ENCODE measurements at regions not wholly inside any gene's neighbourhood (a gene's known extent, or its start where the extent isn't known, plus 50 kb on each side); places are given as distances from the start of the nearest gene placed in this dataset.
"Not testable (repeated sequence)": the region's sequence is repeated elsewhere in the genome, so short reads cannot be mapped to it uniquely, and the experiment has no call there.

- peak; percentile 7 for DNase-seq
Measured at GRCh38 chr10:23755556-23755955, 316.7 kb downstream of the OTUD1 start.

DNA sequence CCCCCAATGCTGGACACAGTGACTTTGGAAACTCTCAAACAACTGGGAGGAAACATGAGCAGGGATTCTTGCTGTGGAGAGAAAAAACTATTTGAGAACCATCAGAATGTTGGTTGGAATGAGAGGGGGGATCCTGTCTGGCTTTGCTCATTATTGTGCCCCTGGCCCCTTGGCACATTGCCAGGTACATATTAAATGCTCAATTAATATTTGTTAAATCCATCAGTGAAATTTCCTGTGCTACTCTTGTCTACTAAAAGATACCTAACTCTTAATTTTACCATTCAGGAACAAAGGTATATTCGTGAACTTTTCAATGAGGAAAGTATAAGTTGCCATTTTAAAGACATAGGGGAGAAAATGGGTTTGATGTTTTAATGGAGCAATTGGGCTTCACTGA, 329.4 kb downstream of the OTUD1 start:
- DNase-seq = no peak

GRCh38 chr10:23777153-23777552, 338.3 kb downstream of the OTUD1 start:
- no peak for DNase-seq

DNA sequence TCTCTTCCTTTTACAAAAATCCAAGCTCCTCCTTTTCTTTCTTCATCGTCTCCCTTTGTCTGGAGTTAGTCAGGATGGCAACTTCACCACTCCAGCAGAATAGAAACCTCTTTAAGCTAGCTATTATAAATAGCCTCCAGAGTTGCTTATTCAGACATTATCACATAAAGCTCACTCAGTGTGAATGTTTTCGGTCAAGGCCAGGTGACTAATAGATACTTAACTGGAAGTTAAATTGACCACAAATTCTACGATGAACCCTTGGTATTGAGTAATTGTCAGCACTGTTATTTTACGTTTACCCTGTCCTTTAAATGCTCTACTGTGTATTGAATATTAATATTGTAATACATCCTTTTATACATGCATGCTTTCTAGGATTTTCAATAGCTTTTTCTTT, 340.4 kb downstream of the OTUD1 start:
- no peak for DNase-seq

- DNase-seq = no peak
Measured at GRCh38 chr10:23780331-23780730, 341.5 kb downstream of the OTUD1 start.

DNA sequence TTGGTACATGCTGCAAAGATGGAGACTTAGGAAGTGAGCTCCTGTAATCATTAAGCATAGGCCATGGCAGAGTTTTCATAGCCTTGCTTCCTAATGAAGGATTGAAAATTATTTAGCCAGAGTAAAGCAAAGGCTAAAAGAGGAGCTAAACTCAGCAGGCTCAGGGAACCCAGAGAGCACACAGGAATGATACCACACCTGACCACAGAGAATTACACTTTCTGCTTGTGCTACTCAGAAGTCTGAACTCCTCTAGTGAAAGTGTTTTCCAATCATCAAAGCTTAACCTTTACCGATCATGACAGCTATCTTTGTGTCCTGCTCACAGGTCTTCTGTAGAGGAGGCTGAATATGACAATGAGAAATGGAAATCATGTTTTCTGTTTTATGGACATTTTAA, 347.7 kb downstream of the OTUD1 start:
- no peak for DNase-seq

DNA sequence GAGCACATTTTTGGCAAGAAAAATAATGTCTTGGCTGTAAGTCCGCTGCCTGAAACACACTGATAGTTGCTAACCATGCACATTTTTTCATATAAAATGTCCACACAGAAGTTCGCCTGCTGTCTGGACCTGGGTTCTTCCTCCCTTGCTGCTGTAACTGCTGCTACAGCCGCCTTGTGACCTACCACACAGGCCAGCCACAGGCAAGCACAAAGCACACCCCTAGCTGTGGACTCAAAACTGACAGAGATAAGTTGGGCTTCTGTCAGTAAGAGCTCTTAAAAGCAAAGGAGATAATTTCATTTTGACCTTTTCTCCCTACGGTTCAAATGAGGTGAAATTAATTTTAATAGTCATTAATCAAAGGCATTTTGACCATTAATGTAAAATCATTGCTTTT, 354.7 kb downstream of the OTUD1 start:
- DNase-seq = no peak

DNA sequence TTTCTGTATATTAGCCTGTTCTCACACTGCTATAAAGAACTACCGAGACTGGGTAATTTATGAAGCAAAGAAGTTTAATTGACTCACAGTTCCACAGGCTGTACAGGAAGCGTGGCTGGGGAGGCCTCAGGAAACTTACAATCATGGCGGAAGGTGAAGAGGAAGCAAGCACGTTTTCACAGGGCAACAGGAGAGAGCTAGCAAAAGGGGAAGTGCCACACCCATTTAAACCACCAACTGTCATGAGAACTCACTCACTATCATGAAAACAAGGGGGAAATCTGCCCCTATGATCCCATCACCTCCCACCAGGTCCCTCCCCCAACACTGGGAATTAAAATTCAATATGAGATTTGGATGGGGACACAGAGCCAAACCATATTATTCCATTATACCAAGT, 358.6 kb downstream of the OTUD1 start:
- DNase-seq = not testable (repeated sequence)

DNA sequence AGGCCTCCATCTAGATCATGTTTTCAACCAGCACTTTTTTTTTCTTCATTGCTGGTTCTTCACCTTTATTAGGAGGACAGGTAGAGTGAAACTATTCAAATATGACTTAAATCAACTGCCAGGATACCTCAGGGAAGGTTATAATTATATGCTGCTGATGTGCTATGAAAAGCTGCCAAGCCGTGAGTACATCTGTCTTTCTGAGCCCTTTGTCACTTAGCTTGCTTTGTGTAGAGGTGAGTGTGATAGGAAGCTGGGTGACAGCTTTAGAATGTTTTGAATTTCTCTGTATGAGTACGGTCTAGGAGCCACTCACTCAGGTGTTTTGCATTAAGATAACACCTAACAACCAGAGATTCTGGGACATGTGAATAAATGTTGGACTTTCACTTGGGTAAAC, 365.2 kb downstream of the OTUD1 start:
- DNase-seq = no peak

GRCh38 chr10:23813687-23814086, 374.8 kb downstream of the OTUD1 start:
- no peak for DNase-seq

- no peak for DNase-seq
Measured at GRCh38 chr10:23818484-23818883, 379.6 kb downstream of the OTUD1 start.

DNA sequence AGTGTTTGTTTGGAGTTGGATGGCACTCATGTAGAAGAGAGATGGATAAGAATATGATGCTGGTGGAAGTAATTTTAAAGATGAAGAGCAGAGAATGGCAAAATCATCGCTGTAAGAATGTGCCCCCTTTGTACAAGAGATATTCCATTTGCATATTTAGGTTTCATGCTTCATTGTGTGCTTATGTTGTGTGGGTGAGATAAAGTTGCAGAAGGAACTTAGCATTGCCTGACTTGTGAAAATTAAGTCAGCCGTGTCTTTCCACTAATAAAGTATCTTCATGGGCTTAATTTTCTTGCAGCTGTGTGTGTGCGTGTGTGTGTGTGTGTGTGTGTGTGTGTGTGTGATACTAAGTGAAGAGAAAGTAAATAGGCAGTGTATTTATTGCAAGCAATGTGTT, 381.9 kb downstream of the OTUD1 start:
- DNase-seq = peak; percentile 3

DNA sequence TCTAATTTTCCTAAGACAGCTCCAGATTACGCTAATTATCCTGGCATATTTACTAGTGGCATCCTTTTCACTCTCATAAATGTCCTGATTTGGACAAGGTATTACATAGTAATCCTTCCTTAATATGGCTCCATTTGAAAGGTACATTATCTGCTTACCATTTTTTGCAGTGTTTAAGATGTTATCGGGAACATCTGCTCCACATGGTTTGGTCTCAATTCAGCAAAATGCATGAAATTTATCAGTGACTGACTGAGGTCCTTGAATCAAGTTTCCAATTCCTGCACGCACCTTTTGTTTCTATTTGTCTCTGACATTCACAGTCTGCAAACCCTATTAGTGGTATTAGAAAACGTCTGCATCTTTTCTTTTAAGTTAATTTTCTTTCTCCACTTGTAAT, 384.1 kb upstream of the KIAA1217 start:
- DNase-seq = no peak

DNA sequence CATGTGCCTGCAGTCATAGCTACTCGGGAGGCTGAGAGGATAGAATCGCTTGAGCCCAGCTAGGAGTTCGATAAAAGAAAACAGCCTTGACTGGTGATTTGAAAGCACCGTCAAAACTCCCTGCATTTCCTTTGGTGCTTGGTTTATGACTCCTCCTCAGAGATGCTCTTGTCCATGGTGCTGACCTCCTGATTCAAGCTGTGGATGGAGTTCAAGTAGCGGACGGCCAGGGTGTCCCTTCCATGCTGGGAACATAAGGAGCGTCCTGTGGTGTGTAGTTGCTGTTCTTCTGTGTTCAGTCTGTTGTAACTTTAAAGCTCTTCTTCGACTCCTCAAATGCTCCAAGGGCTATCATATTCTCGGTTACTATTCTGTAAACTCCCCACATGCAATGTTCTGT, 382.5 kb upstream of the KIAA1217 start:
- DNase-seq = peak; percentile 7

DNA sequence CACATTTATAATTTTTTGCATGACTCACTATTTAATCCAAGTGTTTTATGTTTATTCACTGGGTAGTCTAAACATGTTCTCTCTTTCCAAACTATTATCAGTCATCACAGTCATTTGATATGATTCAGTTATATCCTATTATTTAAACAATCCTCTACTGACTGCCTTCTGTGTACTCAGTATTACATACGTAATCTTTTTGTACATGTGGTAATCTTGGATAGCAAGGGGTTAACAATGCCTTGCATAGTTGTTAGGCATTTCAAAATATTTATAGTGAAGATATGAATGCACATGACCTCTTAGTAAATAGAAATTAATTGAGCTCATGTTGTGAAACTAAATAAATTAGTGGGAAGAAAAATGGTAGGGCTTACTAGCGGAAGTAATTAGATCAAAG, 379.4 kb upstream of the KIAA1217 start:
- DNase-seq = no peak

DNA sequence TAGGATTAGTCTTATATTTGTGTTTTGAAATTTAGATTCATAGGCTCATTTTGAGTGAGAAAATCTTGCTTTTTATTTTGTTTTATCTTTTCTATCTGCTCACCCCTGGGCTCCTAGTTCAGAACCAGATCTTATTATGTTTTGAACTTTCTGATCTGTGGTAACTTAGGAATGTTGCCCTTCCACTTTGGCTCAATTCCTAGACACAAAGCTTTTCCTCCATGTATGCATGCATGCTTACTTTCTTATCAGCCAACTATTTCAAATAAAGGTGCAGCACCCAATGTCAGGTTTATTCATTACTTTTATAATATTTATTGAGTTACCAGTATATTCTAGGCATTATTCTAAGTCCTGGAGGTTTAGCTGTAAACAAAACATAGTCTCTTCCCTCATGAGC, 374.8 kb upstream of the KIAA1217 start:
- no peak for DNase-seq

- no peak for DNase-seq
Measured at GRCh38 chr10:23850631-23851030, 358.3 kb upstream of the KIAA1217 start.

DNA sequence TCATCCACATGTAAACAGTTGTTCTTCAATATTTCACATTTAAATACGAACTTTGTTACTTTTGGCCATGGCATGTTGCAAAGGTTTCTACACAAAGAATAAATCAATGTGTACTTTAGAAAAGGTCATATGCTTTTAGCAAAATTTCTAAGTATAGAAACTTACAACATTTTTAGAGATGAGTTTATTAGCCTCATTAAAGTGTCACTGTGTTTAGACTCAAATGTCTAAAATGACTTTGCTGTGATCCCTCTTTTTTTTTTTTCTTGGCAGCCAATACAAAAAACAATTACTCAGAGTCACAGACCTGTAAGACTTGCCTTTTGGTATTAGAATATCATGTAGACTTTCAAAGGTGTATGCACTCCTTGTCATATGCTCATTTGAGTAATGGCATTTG, 349.3 kb upstream of the KIAA1217 start:
- no peak for DNase-seq

DNA sequence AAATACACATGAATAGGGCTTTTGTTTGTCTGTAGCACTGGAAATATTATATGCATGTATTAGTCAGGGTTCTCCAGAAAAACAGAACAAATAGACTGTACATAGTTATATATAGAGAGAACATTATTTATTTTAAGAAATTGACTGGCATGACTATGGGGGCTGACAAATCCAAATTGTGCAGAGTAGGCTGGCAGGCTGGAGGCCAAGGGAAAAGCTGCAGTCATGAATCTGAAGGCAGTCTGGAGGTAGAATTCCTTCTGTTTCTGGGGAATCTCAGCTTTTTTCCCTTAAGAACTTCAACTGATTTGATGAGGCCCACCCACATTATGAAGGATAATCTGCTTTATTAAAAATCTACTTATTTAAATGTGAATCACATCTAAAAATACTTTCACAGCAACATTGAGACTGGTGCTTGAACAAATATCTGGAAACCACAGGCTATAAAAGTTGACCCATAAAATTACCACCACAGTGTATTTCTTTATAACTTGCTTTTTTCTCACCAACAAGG, 344.2 kb upstream of the KIAA1217 start:
- no peak for DNase-seq

DNA sequence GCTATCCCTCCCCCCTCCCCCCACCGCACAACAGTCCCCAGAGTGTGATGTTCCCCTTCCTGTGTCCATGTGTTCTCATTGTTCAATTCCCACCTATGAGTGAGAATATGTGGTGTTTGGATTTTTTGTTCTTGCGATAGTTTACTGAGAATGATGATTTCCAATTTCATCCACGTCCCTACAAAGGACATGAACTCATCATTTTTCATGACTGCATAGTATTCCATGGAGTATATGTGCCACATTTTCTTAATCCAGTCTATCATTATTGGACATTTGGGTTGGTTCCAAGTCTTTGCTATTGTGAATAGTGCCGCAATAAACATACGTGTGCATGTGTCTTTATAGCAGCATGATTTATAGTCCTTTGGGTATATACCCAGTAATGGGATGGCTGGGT, 342.0 kb upstream of the KIAA1217 start:
- DNase-seq = not testable (repeated sequence)

DNA sequence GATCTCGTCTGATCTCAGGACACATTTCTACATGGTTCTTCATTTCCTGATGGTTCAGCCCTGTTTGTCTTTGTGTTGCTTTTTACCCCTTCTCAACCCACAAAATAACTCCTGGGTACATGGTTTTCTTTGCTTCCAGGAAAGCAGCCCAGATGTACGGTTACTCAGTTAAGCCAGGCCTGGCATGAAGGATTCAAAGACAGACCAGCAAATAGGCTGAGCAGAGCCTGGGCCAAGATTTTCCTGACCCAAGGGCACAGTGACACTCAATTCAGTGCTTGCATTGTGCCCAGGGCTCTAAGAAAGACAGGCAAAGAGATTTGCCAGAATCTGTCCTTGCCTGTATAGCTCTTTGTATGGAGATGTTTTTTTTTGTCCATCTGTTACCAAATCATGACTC, 340.8 kb upstream of the KIAA1217 start:
- DNase-seq = no peak

- DNase-seq = no peak
Measured at GRCh38 chr10:23869548-23869947, 339.4 kb upstream of the KIAA1217 start.

DNA sequence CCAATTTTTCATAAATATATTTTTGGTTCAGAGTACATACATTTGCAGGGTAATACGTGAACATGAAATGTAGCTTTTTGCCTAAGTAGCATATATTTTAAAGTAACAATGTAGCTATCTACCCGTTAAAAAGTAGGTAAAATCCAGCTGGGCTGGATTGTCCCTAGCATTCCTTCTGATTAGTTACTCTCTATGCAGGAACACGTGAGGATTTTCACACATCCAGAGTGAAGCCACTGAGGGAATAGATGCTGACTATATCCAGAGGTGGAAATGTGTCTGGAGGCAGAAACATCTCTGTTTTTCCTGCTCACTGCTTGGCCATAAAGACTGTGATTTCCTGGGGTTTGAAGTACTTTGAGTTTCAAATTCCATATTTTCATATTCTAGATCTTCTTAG, 338.9 kb upstream of the KIAA1217 start:
- no peak for DNase-seq

DNA sequence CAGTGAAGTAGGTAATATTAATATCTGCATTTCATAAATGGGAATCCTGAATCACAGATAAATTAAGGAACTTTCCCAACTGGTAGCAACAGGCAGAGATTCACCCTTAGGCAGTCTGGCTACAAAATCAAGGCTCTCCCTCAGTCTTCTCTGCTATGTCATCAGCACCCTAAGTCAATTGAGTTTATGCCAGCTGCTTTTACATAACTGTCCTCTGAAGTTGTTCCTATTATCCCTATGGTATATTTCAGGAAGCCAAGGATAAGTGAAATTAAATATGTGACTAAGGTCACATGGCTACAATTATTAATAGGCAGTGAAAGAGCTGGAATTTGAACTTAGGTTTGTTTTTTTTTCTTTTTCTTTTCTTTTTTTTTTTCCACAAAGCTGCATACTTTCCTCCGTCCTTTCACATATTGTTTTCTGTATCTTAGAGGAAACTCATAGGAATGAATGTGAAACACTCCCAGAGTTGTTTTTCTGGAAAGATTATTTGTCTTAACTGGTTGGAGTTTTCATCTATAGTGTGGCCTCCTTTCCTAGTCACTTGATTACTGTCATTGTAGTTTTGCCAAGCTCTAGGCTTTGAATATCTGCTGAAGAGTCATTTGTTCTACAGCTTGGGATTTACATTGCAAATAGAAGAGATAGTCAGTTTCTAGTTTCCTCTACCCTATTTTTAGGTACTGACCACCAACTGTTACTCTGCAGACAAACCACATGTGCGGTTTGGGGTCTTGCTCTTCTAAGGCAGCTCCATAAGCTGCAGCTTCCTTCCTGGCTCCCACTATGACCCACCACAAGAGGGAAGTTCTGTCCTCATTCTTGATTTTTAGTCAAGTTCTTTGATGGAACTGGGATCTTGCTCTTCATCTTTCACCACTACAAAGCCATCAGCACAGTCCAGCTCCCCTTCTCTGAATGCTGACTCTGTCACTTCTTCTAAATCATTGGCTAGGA, 338.0 kb upstream of the KIAA1217 start:
- no peak for DNase-seq

Data from right kidney (tissue), 1 donor.